CD4-positive, CD25-positive, alpha-beta regulatory T cell (primary cell): ENCODE measurements at regions not wholly inside any gene's neighbourhood (a gene's known extent, or its start where the extent isn't known, plus 50 kb on each side); places are given as distances from the start of the nearest gene placed in this dataset.

Experiments
- ATAC-seq, 2 donors: fragments of 150-1000 bp; cut with Tn5 transposase; one replicate each; pipeline ENCODE4 v1.10.0; 2021; ENCODE audit warnings: low read depth in 2 of 2, moderate number of reproducible peaks in 2 of 2, moderate library complexity in 1 of 2
- DNase-seq, 3 donors: peaks; one replicate each; pipeline versions ENCODE4 v3.0.0 to v3.0.0-alpha.2; 2012 to 2022; ENCODE audit warnings: mixed read lengths in 1 of 3
- H3K27ac ChIP-seq: one replicate; pipeline ENCODE4 v1.7.0; 2013; ENCODE audit warnings: mild to moderate bottlenecking, low read length; ENCODE audit not compliant: insufficient read depth, poor library complexity, severe bottlenecking
- H3K27me3 ChIP-seq: one replicate; pipeline ENCODE4 v1.7.0; 2013; ENCODE audit warnings: low read length; ENCODE audit not compliant: control insufficient read depth, insufficient read depth
- H3K36me3 ChIP-seq: one replicate; pipeline ENCODE4 v1.7.0; 2013; ENCODE audit warnings: mild to moderate bottlenecking, low read length, moderate library complexity; ENCODE audit not compliant: control insufficient read depth, insufficient read depth
- H3K4me1 ChIP-seq: 2 replicates; pipeline ENCODE4 v1.7.0; 2013; ENCODE audit warnings: mild to moderate bottlenecking, low read length; ENCODE audit not compliant: insufficient read depth, control insufficient read depth, poor library complexity, severe bottlenecking
- H3K4me3 ChIP-seq: one replicate; pipeline ENCODE4 v1.7.0; 2013; ENCODE audit warnings: low read depth, mild to moderate bottlenecking, low read length, moderate library complexity
- H3K9me3 ChIP-seq, 2 experiments: 1 replicate in 1 of 2; 2 replicates in 1 of 2; pipeline ENCODE4 v1.7.0; 2013; ENCODE audit warnings: low read length in 2 of 2, mild to moderate bottlenecking in 1 of 2, moderate library complexity in 1 of 2; ENCODE audit not compliant: control insufficient read depth in 2 of 2
- H3K27ac Mint-ChIP-seq, 3 donors: one replicate each; pipeline ENCODE4 v1.8.0; 2020 to 2022; ENCODE audit warnings: mild to moderate bottlenecking in 3 of 3, mixed read lengths in 3 of 3, moderate library complexity in 2 of 3
- H3K27me3 Mint-ChIP-seq: one replicate; pipeline ENCODE4 v1.8.0; 2022; ENCODE audit warnings: mild to moderate bottlenecking, mixed read lengths
- H3K36me3 Mint-ChIP-seq: one replicate; pipeline ENCODE4 v1.8.0; 2020; ENCODE audit warnings: mixed read lengths
- H3K4me1 Mint-ChIP-seq, 4 donors: one replicate each; pipeline ENCODE4 v1.8.0; 2020 to 2022; ENCODE audit warnings: mixed read lengths in 4 of 4, mild to moderate bottlenecking in 1 of 4
- H3K4me3 Mint-ChIP-seq, 4 donors: one replicate each; pipeline ENCODE4 v1.8.0; 2020 to 2022; ENCODE audit warnings: mild to moderate bottlenecking in 4 of 4, mixed read lengths in 4 of 4, moderate library complexity in 3 of 4
- H3K9me3 Mint-ChIP-seq, 7 donors: one replicate each; pipeline ENCODE4 v1.8.0; 2020 to 2022; ENCODE audit warnings: mixed read lengths in 7 of 7, mild to moderate bottlenecking in 3 of 7, moderate library complexity in 2 of 7

GRCh38 chr13:50267917-50268316 lies 252.7 kb downstream of the KCNRG start:
- Histone ChIP-seq H3K9me3 (no peaks in the 10 kb centered on the region), H3K4me1 (no peaks in the 10 kb centered on the region), H3K4me3 (no peak overlapping the region), H3K27ac (no peak overlapping the region), H3K27me3 (no peaks in the 10 kb centered on the region), H3K36me3 (no peaks in the 10 kb centered on the region)
- Mint-ChIP-seq H3K27ac (no peak overlapping the region), H3K4me3 (no peak overlapping the region), H3K36me3 (peaks cover 8% of the 10 kb centered on the region), H3K9me3 (peaks cover 0 to 5% (median 0%) of the 10 kb centered on the region in 7 donors), H3K27me3 (peaks cover 20% of the 10 kb centered on the region), H3K4me1 (peaks cover 0 to 7% (median 7%) of the 10 kb centered on the region in 4 donors)
- DNase-seq (no peak), ATAC-seq (no peak)

GRCh38 chr13:50268500-50268899 lies 253.3 kb downstream of the KCNRG start:
- no peak overlapping the region for H3K27ac ChIP-seq
- no peak overlapping the region for H3K4me3 ChIP-seq
- no peak for DNase-seq
- H3K36me3 Mint-ChIP-seq = peaks cover 8% of the 10 kb centered on the region
- ATAC-seq = no peak
- H3K9me3 Mint-ChIP-seq = peaks cover 0 to 5% (median 0%) of the 10 kb centered on the region in 7 donors
- no peak overlapping the region for H3K4me3 Mint-ChIP-seq
- no peaks in the 10 kb centered on the region for H3K9me3 ChIP-seq
- no peaks in the 10 kb centered on the region for H3K36me3 ChIP-seq
- peaks cover 16% of the 10 kb centered on the region for H3K27me3 Mint-ChIP-seq
- no peaks in the 10 kb centered on the region for H3K4me1 ChIP-seq
- H3K27ac Mint-ChIP-seq = no peak overlapping the region
- peaks cover 0 to 7% (median 7%) of the 10 kb centered on the region in 4 donors for H3K4me1 Mint-ChIP-seq
- no peaks in the 10 kb centered on the region for H3K27me3 ChIP-seq

- Mint-ChIP-seq H3K27ac (no peak overlapping the region), H3K27me3 (peaks cover 7% of the 10 kb centered on the region), H3K4me1 (peaks cover 0 to 6% (median 3%) of the 10 kb centered on the region in 4 donors), H3K36me3 (peaks cover 5% of the 10 kb centered on the region), H3K9me3 (peaks cover 0 to 5% (median 0%) of the 10 kb centered on the region in 7 donors), H3K4me3 (no peak overlapping the region)
- no peaks in the 10 kb centered on the region for H3K27me3 ChIP-seq
- ATAC-seq (no peak), DNase-seq (no peak)
- no peaks in the 10 kb centered on the region for H3K36me3 ChIP-seq
- H3K4me1 ChIP-seq = no peaks in the 10 kb centered on the region
- no peak overlapping the region for H3K27ac ChIP-seq
- H3K9me3 ChIP-seq = no peaks in the 10 kb centered on the region
- no peak overlapping the region for H3K4me3 ChIP-seq
Observed at GRCh38 chr13:50274181-50274580, 258.9 kb downstream of the KCNRG start.

- Mint-ChIP-seq H3K27me3 (peaks cover 7% of the 10 kb centered on the region), H3K27ac (no peak overlapping the region), H3K36me3 (peaks cover 5% of the 10 kb centered on the region), H3K4me3 (no peak overlapping the region), H3K9me3 (peaks cover 0 to 5% (median 0%) of the 10 kb centered on the region in 7 donors), H3K4me1 (peaks cover 0 to 4% (median 2%) of the 10 kb centered on the region in 4 donors)
- DNase-seq (no peak), ATAC-seq (no peak)
- no peak overlapping the region for H3K4me3 ChIP-seq
- no peak overlapping the region for H3K27ac ChIP-seq
- H3K27me3 ChIP-seq = no peaks in the 10 kb centered on the region
- no peaks in the 10 kb centered on the region for H3K4me1 ChIP-seq
- H3K36me3 ChIP-seq = no peaks in the 10 kb centered on the region
- H3K9me3 ChIP-seq = no peaks in the 10 kb centered on the region
Observed at GRCh38 chr13:50275392-50276063, 260.3 kb downstream of the KCNRG start.

- H3K36me3 Mint-ChIP-seq = peaks cover 5% of the 10 kb centered on the region
- peaks cover 0 to 3% (median 0%) of the 10 kb centered on the region in 4 donors for H3K4me1 Mint-ChIP-seq
- no peak overlapping the region for H3K4me3 Mint-ChIP-seq
Observed at GRCh38 chr13:50276550-50276949, 261.3 kb downstream of the KCNRG start.

GRCh38 chr13:50277127-50277526 lies 261.9 kb downstream of the KCNRG start:
- Mint-ChIP-seq H3K4me3 (no peak overlapping the region), H3K9me3 (peaks cover 0 to 4% (median 2%) of the 10 kb centered on the region in 7 donors), H3K27ac (no peak overlapping the region), H3K4me1 (peaks cover 0 to 3% (median 0%) of the 10 kb centered on the region in 4 donors), H3K27me3 (peaks cover 7% of the 10 kb centered on the region), H3K36me3 (peaks cover 8% of the 10 kb centered on the region)
- H3K4me3 ChIP-seq = no peak overlapping the region
- H3K27ac ChIP-seq = no peak overlapping the region
- ATAC-seq (no peak), DNase-seq (no peak)
- H3K27me3 ChIP-seq = no peaks in the 10 kb centered on the region
- H3K4me1 ChIP-seq = no peaks in the 10 kb centered on the region
- H3K36me3 ChIP-seq = no peaks in the 10 kb centered on the region
- no peaks in the 10 kb centered on the region for H3K9me3 ChIP-seq

More at GRCh38 chr13:50276550-50276949, 261.3 kb downstream of the KCNRG start:
- no peaks in the 10 kb centered on the region for H3K27me3 ChIP-seq
- no peak for DNase-seq
- Mint-ChIP-seq H3K27me3 (peaks cover 7% of the 10 kb centered on the region), H3K27ac (no peak overlapping the region), H3K9me3 (peaks cover 0 to 5% (median 1%) of the 10 kb centered on the region in 7 donors)
- H3K27ac ChIP-seq = no peak overlapping the region
- no peak for ATAC-seq
- no peak overlapping the region for H3K4me3 ChIP-seq
- no peaks in the 10 kb centered on the region for H3K4me1 ChIP-seq
- H3K36me3 ChIP-seq = no peaks in the 10 kb centered on the region
- H3K9me3 ChIP-seq = no peaks in the 10 kb centered on the region

GRCh38 chr13:50277906-50278305 lies 262.7 kb downstream of the KCNRG start:
- Mint-ChIP-seq H3K27ac (no peak overlapping the region), H3K36me3 (peaks cover 7% of the 10 kb centered on the region), H3K4me1 (peaks cover 0 to 7% (median 0%) of the 10 kb centered on the region in 4 donors), H3K4me3 (no peak overlapping the region), H3K27me3 (peaks cover 7% of the 10 kb centered on the region), H3K9me3 (peaks cover 0 to 8% (median 2%) of the 10 kb centered on the region in 7 donors)
- Histone ChIP-seq H3K4me1 (no peaks in the 10 kb centered on the region), H3K27ac (no peak overlapping the region), H3K4me3 (no peak overlapping the region), H3K27me3 (no peaks in the 10 kb centered on the region), H3K9me3 (no peaks in the 10 kb centered on the region), H3K36me3 (no peaks in the 10 kb centered on the region)
- ATAC-seq (no peak), DNase-seq (no peak)

- no peaks in the 10 kb centered on the region for H3K36me3 ChIP-seq
- H3K4me1 ChIP-seq = peaks cover 12% of the 10 kb centered on the region
- no peak for DNase-seq
Observed at GRCh38 chr13:50280441-50280937, 265.2 kb downstream of the KCNRG start.

More at GRCh38 chr13:50280441-50280937, 265.2 kb downstream of the KCNRG start:
- H3K4me3 ChIP-seq = no peak overlapping the region
- Mint-ChIP-seq H3K4me3 (no peak overlapping the region), H3K27me3 (peaks cover 7% of the 10 kb centered on the region), H3K36me3 (peaks cover 10% of the 10 kb centered on the region), H3K27ac (no peak overlapping the region), H3K4me1 (peaks cover 13 to 25% (median 20%) of the 10 kb centered on the region in 4 donors), H3K9me3 (peaks cover 0 to 8% (median 3%) of the 10 kb centered on the region in 7 donors)
- H3K27ac ChIP-seq = no peak overlapping the region
- no peaks in the 10 kb centered on the region for H3K27me3 ChIP-seq
- no peak for ATAC-seq
- H3K9me3 ChIP-seq = no peaks in the 10 kb centered on the region
